ENCODE measurements at regions not wholly inside any gene's neighbourhood (a gene's known extent, or its start where the extent isn't known, plus 50 kb on each side); places are given as distances from the start of the nearest gene placed in this dataset.
A peak's percentile ranks its signal among the peaks of the same experiment; 100 is the strongest.

DNA sequence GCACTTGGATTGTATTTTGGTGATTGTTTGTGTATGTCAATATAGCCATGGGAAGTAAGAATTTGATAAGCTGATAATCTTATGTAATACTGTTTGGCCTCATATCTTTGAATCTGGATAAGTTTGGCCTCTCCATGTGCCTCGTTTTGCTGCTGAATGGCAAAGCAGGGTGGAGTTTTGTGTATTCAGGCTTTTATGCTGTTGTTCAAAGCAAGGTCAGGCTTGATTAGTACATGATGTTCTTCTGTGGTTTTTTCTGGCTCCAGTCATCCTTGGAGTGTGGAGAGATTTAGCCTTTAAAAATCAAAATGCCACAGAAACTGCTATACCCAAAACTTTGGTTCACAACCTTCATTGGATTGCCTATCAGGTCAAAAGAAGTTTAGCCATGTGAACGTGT lies 728.9 kb upstream of the GJE1 start:
- no peaks in the 10 kb centered on the region for H4K20me1 ChIP-seq (ENCODE audit: low read depth, low read length)
- no peak overlapping the region for H3K4me3 ChIP-seq (ENCODE audit: insufficient read depth, low read length, poor library complexity, severe bottlenecking)
- no peaks in the 10 kb centered on the region for H3F3A ChIP-seq (ENCODE audit: insufficient read depth)
- H3K9me3 ChIP-seq (ENCODE audit: insufficient read depth, low read length): peaks cover 23% of the 10 kb centered on the region; the same call in 1 of the 2 replicates
- H3K36me3 ChIP-seq (ENCODE audit: low read length): peaks cover 8% of the 10 kb centered on the region; the same call in 1 of the 2 replicates
- TF ChIP-seq, protein P1, sequence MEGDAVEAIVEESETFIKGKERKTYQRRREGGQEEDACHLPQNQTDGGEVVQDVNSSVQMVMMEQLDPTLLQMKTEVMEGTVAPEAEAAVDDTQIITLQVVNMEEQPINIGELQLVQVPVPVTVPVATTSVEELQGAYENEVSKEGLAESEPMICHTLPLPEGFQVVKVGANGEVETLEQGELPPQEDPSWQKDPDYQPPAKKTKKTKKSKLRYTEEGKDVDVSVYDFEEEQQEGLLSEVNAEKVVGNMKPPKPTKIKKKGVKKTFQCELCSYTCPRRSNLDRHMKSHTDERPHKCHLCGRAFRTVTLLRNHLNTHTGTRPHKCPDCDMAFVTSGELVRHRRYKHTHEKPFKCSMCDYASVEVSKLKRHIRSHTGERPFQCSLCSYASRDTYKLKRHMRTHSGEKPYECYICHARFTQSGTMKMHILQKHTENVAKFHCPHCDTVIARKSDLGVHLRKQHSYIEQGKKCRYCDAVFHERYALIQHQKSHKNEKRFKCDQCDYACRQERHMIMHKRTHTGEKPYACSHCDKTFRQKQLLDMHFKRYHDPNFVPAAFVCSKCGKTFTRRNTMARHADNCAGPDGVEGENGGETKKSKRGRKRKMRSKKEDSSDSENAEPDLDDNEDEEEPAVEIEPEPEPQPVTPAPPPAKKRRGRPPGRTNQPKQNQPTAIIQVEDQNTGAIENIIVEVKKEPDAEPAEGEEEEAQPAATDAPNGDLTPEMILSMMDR (IDR thresholded peaks at IDR 0.05; ENCODE audit: insufficient read depth, low read length, poor library complexity, severe bottlenecking): no peak
- no peak for TF ChIP-seq EZH2phosphoT487 (conservative IDR thresholded peaks at IDR 0.05; ENCODE audit: low read length)
- no peak overlapping the region for H3K9ac ChIP-seq (ENCODE audit: low read length)
- no peaks in the 10 kb centered on the region for H3K79me2 ChIP-seq (ENCODE audit: insufficient read depth, low read length)
- no peak overlapping the region for H3K27ac ChIP-seq (ENCODE audit: low read depth, low read length)
- H3K4me2 ChIP-seq (ENCODE audit: low read depth, low read length, poor library complexity, severe bottlenecking): no peak overlapping the region
- H3K27me3 ChIP-seq (ENCODE audit: low read length): no peaks in the 10 kb centered on the region
- H2AFZ ChIP-seq (ENCODE audit: low read depth, low read length, severe bottlenecking): peak overlapping the region; percentile 4
- no peaks in the 10 kb centered on the region for H3K9me2 ChIP-seq (replicated peaks; ENCODE audit: insufficient read depth, low read length)

DNA sequence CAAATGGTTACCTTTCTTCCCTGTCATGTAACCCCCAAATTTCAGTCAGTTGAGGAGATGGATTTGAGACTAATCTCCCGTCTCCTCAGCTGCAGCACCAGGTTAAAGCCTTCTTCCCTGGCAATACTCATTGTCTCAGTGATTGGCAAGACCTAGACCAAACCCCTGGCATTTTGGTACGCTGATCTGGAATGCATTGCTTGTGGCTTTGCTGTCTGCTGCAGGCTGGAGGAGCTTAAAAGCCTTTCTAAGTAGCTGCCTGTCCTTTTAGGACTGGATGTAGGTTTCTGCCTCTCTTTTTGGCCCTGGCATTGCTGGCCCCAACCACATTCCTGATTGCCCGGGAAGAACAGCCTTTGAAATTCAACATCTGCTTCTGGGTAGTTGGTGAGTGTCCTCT lies 729.6 kb upstream of the GJE1 start:
- H3K27ac ChIP-seq (ENCODE audit: low read depth, low read length): no peak overlapping the region
- no peaks in the 10 kb centered on the region for H3K79me2 ChIP-seq (ENCODE audit: insufficient read depth, low read length)
- peaks cover 8% of the 10 kb centered on the region; the same call in 1 of the 2 replicates for H3K36me3 ChIP-seq (ENCODE audit: low read length)
- no peak for TF ChIP-seq EZH2phosphoT487 (conservative IDR thresholded peaks at IDR 0.05; ENCODE audit: low read length)
- TF ChIP-seq, protein P1 (IDR thresholded peaks at IDR 0.05; ENCODE audit: insufficient read depth, low read length, poor library complexity, severe bottlenecking): no peak
- H3K9ac ChIP-seq (ENCODE audit: low read length): no peak overlapping the region
- H3K9me3 ChIP-seq (ENCODE audit: insufficient read depth, low read length): peaks cover 15% of the 10 kb centered on the region; the same call in 1 of the 2 replicates
- H3F3A ChIP-seq (ENCODE audit: insufficient read depth): no peaks in the 10 kb centered on the region
- H3K4me2 ChIP-seq (ENCODE audit: low read depth, low read length, poor library complexity, severe bottlenecking): no peak overlapping the region
- no peak overlapping the region for H3K4me3 ChIP-seq (ENCODE audit: insufficient read depth, low read length, poor library complexity, severe bottlenecking)
- H3K9me2 ChIP-seq (replicated peaks; ENCODE audit: insufficient read depth, low read length): no peaks in the 10 kb centered on the region
- H4K20me1 ChIP-seq (ENCODE audit: low read depth, low read length): no peaks in the 10 kb centered on the region
- no peak overlapping the region for H2AFZ ChIP-seq (ENCODE audit: low read depth, low read length, severe bottlenecking)
- no peaks in the 10 kb centered on the region for H3K27me3 ChIP-seq (ENCODE audit: low read length)

DNA sequence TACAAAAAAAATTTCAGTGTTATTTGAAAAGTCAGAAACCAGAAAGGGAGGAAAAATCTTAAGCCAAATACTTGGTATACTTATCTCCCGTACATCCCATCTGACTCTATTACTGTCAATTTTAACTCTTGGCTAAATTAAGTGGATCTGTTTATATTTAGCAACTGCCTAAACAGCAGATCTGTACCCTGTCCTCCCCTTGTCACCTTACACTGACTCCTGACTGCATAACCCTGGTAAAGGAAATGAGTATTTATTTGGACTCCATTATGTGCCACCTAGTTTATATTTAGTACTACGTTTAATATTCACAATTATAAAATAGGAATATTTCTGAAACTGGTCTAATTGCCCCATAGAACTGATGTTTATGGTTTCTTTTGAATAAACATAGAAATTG lies 730.2 kb upstream of the GJE1 start:
- Histone ChIP-seq H3K9me2 (replicated peaks; ENCODE audit: insufficient read depth, low read length) (no peaks in the 10 kb centered on the region), H3K36me3 (ENCODE audit: low read length) (peaks cover 4% of the 10 kb centered on the region; the same call in 1 of the 2 replicates), H3K4me3 (ENCODE audit: insufficient read depth, low read length, poor library complexity, severe bottlenecking) (no peak overlapping the region), H3K4me2 (ENCODE audit: low read depth, low read length, poor library complexity, severe bottlenecking) (no peak overlapping the region), H3K27ac (ENCODE audit: low read depth, low read length) (no peak overlapping the region), H2AFZ (ENCODE audit: low read depth, low read length, severe bottlenecking) (no peak overlapping the region), H3K9ac (ENCODE audit: low read length) (no peak overlapping the region), H3K27me3 (ENCODE audit: low read length) (no peaks in the 10 kb centered on the region), H3K9me3 (ENCODE audit: insufficient read depth, low read length) (peaks cover 9% of the 10 kb centered on the region; the same call in 1 of the 2 replicates), H4K20me1 (ENCODE audit: low read depth, low read length) (no peaks in the 10 kb centered on the region), H3K79me2 (ENCODE audit: insufficient read depth, low read length) (no peaks in the 10 kb centered on the region), H3F3A (ENCODE audit: insufficient read depth) (no peaks in the 10 kb centered on the region)
- no peak for TF ChIP-seq EZH2phosphoT487 (conservative IDR thresholded peaks at IDR 0.05; ENCODE audit: low read length)
- TF ChIP-seq, protein P1 (IDR thresholded peaks at IDR 0.05; ENCODE audit: insufficient read depth, low read length, poor library complexity, severe bottlenecking): no peak
